OCI-LY7 (cell line): ENCODE measurements at regions not wholly inside any gene's neighbourhood (a gene's known extent, or its start where the extent isn't known, plus 50 kb on each side); places are given as distances from the start of the nearest gene placed in this dataset.

Experiments
- CTCF ChIP-seq: fragments of 200-600 bp; sonication (generic); conservative IDR thresholded peaks from 2 replicates; pipeline ENCODE4 v1.5.1; 2014; ENCODE audit warnings: mild to moderate bottlenecking, antibody characterized with exemption, low read length, moderate library complexity, mixed read lengths
- EZH2phosphoT487 ChIP-seq: fragments of 200-600 bp; sonication (generic); IDR thresholded peaks from 2 replicates; pipeline ENCODE4 v1.6.1; 2018; ENCODE audit warnings: low read depth, borderline replicate concordance, mild to moderate bottlenecking, mixed run types, antibody characterized with exemption, low read length, moderate library complexity, mixed read lengths

DNA sequence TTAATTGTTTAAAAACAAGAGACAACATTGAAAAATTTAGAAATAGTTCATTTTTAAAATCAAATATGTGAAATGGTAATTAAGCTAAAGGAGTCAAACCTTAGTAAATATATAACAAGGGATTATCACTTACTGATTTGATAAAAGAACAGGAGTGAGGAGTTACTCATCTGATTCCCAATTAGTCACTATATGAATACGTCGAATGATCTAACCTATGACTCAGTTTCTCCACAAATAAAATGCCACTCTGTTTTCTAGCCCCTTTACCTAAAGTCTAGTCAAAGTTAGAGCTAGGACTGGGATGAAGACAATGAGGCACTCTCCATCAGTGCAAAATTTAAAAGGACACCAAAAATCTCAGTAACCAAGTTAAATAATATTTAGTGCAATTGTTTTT lies 70.4 kb upstream of the RASEF start:
- TF ChIP-seq CTCF (no peak), EZH2phosphoT487 (no peak)
